Osteoblast (primary cell): ENCODE measurements at regions not wholly inside any gene's neighbourhood (a gene's known extent, or its start where the extent isn't known, plus 50 kb on each side); places are given as distances from the start of the nearest gene placed in this dataset.

Source experiments
- DNase-seq: peaks from one replicate; pipeline ENCODE4 v3.0.0; 2011; ENCODE audit warnings: low spot score, mixed read lengths; ENCODE audit not compliant: insufficient read length; ENCODE audit errors: missing footprints
- H2AFZ ChIP-seq: 2 replicates; pipeline ENCODE4 v1.6.0; 2011; ENCODE audit warnings: mild to moderate bottlenecking, low read length
- H3K27ac ChIP-seq: 2 replicates; pipeline ENCODE4 v1.5.1; 2011; ENCODE audit warnings: mild to moderate bottlenecking, low read depth, low read length, moderate library complexity
- H3K27me3 ChIP-seq: 2 replicates; pipeline ENCODE4 v1.6.0; 2012; ENCODE audit warnings: mild to moderate bottlenecking, control low read depth, inconsistent platforms, low read length, moderate library complexity; ENCODE audit not compliant: insufficient read depth
- H3K36me3 ChIP-seq: 2 replicates; pipeline ENCODE4 v1.5.1; 2011; ENCODE audit warnings: mild to moderate bottlenecking, low read length, control low read depth, moderate library complexity; ENCODE audit not compliant: insufficient read depth
- H3K4me1 ChIP-seq: 2 replicates; pipeline ENCODE4 v1.5.1; 2011; ENCODE audit warnings: mild to moderate bottlenecking, low read length, control low read depth, moderate library complexity; ENCODE audit not compliant: insufficient read depth
- H3K4me2 ChIP-seq: 2 replicates; pipeline ENCODE4 v1.6.0; 2011; ENCODE audit warnings: mild to moderate bottlenecking, low read length; ENCODE audit not compliant: insufficient read depth
- H3K4me3 ChIP-seq: fragments of 200-600 bp; sonication (generic); 3 replicates; pipeline ENCODE4 v1.5.1; 2012; ENCODE audit warnings: mild to moderate bottlenecking, low read length, inconsistent platforms; ENCODE audit not compliant: insufficient read depth
- H3K79me2 ChIP-seq: 2 replicates; pipeline ENCODE4 v1.6.0; 2012; ENCODE audit warnings: mild to moderate bottlenecking, low read length, control low read depth, inconsistent platforms; ENCODE audit not compliant: insufficient read depth
- H3K9me3 ChIP-seq: 2 replicates; pipeline ENCODE4 v1.5.1; 2011; ENCODE audit warnings: low read depth, low read length, control low read depth
- H4K20me1 ChIP-seq: 2 replicates; pipeline ENCODE4 v1.6.0; 2012; ENCODE audit warnings: mild to moderate bottlenecking, low read length, control low read depth; ENCODE audit not compliant: insufficient read depth
- CTCF ChIP-seq: IDR thresholded peaks from 2 replicates; pipeline ENCODE4 v1.5.1; 2011; ENCODE audit warnings: mild to moderate bottlenecking, low read depth, low read length, moderate library complexity; ENCODE audit errors: extremely low read depth

DNA sequence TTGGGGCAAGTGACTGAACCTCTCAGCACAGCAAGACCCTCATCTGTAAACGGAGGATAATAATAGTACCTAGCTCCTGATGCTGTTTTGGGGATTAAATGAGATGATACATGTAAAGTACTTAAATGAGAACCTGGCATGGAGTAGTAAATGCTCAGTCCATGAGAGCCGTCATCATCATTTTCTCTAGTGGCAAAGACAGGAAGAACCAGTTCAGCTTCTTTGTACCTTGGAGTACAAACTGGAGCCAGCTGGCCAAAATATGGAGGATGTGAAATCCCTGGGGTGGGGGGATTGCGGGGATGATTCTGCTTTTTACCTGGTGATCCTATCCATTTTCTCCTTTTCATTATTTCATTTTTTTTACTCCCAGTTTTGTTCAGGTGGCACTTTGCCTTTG, 204.2 kb upstream of the LRRN1 start:
- no peaks in the 10 kb centered on the region for H3K79me2 ChIP-seq
- no peak overlapping the region for H2AFZ ChIP-seq
- TF ChIP-seq CTCF = no peak
- H3K4me3 ChIP-seq = no peak overlapping the region
- H3K27me3 ChIP-seq = no peaks in the 10 kb centered on the region
- H3K4me2 ChIP-seq = no peak overlapping the region
- H3K27ac ChIP-seq = no peak overlapping the region
- no peaks in the 10 kb centered on the region for H3K9me3 ChIP-seq
- H3K36me3 ChIP-seq = no peaks in the 10 kb centered on the region
- no peaks in the 10 kb centered on the region for H3K4me1 ChIP-seq
- no peaks in the 10 kb centered on the region for H4K20me1 ChIP-seq
- DNase-seq = no peak

- Histone ChIP-seq H3K4me3 (no peak overlapping the region), H3K79me2 (no peaks in the 10 kb centered on the region), H3K36me3 (no peaks in the 10 kb centered on the region), H3K4me1 (no peaks in the 10 kb centered on the region), H3K27ac (no peak overlapping the region), H3K27me3 (no peaks in the 10 kb centered on the region), H4K20me1 (no peaks in the 10 kb centered on the region), H2AFZ (no peak overlapping the region), H3K9me3 (no peaks in the 10 kb centered on the region), H3K4me2 (no peak overlapping the region)
- DNase-seq = no peak
- no peak for TF ChIP-seq CTCF
Measured at GRCh38 chr3:3589715-3590130, 209.5 kb upstream of the LRRN1 start.

GRCh38 chr3:3587647-3587972, 211.6 kb upstream of the LRRN1 start:
- DNase-seq = no peak
- Histone ChIP-seq H3K27me3 (no peaks in the 10 kb centered on the region), H2AFZ (no peak overlapping the region), H4K20me1 (no peaks in the 10 kb centered on the region), H3K9me3 (no peaks in the 10 kb centered on the region), H3K4me2 (no peak overlapping the region), H3K36me3 (no peaks in the 10 kb centered on the region), H3K4me1 (no peaks in the 10 kb centered on the region), H3K27ac (no peak overlapping the region), H3K79me2 (no peaks in the 10 kb centered on the region), H3K4me3 (no peak overlapping the region)
- TF ChIP-seq CTCF = no peak

- no peak for TF ChIP-seq CTCF
- no peaks in the 10 kb centered on the region for H3K4me1 ChIP-seq
- no peak overlapping the region for H3K27ac ChIP-seq
Measured at GRCh38 chr3:3586843-3587646, 212.2 kb upstream of the LRRN1 start.

More at GRCh38 chr3:3586843-3587646, 212.2 kb upstream of the LRRN1 start:
- H2AFZ ChIP-seq = no peak overlapping the region
- H3K79me2 ChIP-seq = no peaks in the 10 kb centered on the region
- H3K4me3 ChIP-seq = no peak overlapping the region
- no peak for DNase-seq
- H3K36me3 ChIP-seq = no peaks in the 10 kb centered on the region
- H3K9me3 ChIP-seq = no peaks in the 10 kb centered on the region
- H3K27me3 ChIP-seq = no peaks in the 10 kb centered on the region
- H3K4me2 ChIP-seq = no peak overlapping the region
- no peaks in the 10 kb centered on the region for H4K20me1 ChIP-seq
